CD14-positive monocyte (primary cell): ENCODE measurements at regions not wholly inside any gene's neighbourhood (a gene's known extent, or its start where the extent isn't known, plus 50 kb on each side); places are given as distances from the start of the nearest gene placed in this dataset.

Experiments
- DNase-seq, 3 donors: peaks; one replicate each; pipeline ENCODE4 v3.0.0-alpha.2; 2011 to 2022
- H2AFZ ChIP-seq: 2 replicates; pipeline ENCODE4 v1.6.0; 2012; ENCODE audit warnings: mild to moderate bottlenecking, low read depth, low read length, inconsistent platforms; ENCODE audit not compliant: insufficient read depth, poor library complexity, severe bottlenecking
- H3K27ac ChIP-seq, 2 donors: 1 replicate in 1 of 2; 2 replicates in 1 of 2; pipeline ENCODE4 v1.5.1; 2012 to 2013; ENCODE audit warnings: low read length in 2 of 2, control low read depth in 1 of 2, inconsistent platforms in 1 of 2, low read depth in 1 of 2, mild to moderate bottlenecking in 1 of 2
- H3K27me3 ChIP-seq, 2 donors: one replicate each; pipeline versions ENCODE4 v1.6.0 to v1.6.1; 2011 to 2013; ENCODE audit warnings: low read length in 2 of 2; ENCODE audit not compliant: control insufficient read depth in 2 of 2, insufficient read depth in 2 of 2
- H3K36me3 ChIP-seq, 2 donors: replicated peaks in 1 of 2; 1 replicate in 1 of 2; 2 replicates in 1 of 2; pipeline versions ENCODE4 v1.5.1 to v1.6.1; 2012 to 2013; ENCODE audit warnings: low read length in 2 of 2, control low read depth in 1 of 2, inconsistent platforms in 1 of 2, mild to moderate bottlenecking in 1 of 2; ENCODE audit not compliant: insufficient read depth in 2 of 2, control insufficient read depth in 1 of 2
- H3K4me1 ChIP-seq, 2 donors: 1 replicate in 1 of 2; 2 replicates in 1 of 2; pipeline versions ENCODE4 v1.5.1 to v1.6.1; 2012 to 2013; ENCODE audit warnings: low read length in 2 of 2, control low read depth in 1 of 2, inconsistent platforms in 1 of 2, mild to moderate bottlenecking in 1 of 2, moderate library complexity in 1 of 2; ENCODE audit not compliant: insufficient read depth in 2 of 2, control insufficient read depth in 1 of 2
- H3K4me2 ChIP-seq: replicated peaks from 2 replicates; pipeline ENCODE3; 2012; ENCODE audit warnings: low read length, moderate library complexity, mild to moderate bottlenecking; ENCODE audit not compliant: poor library complexity, severe bottlenecking; ENCODE audit errors: extremely low read depth
- H3K4me3 ChIP-seq, 3 experiments: fragments of 200-600 bp in 1 of 3; sonication (generic) in 1 of 3; replicated peaks in 1 of 3; 1 replicate in 2 of 3; 2 replicates in 1 of 3; pipeline ENCODE4 v1.5.1; 2011 to 2013; ENCODE audit warnings: low read length in 3 of 3, mild to moderate bottlenecking in 3 of 3, control low read depth in 2 of 3, low read depth in 2 of 3, inconsistent platforms in 1 of 3, moderate library complexity in 1 of 3
- H3K79me2 ChIP-seq: 2 replicates; pipeline ENCODE4 v1.6.0; 2012; ENCODE audit warnings: mild to moderate bottlenecking, control low read depth, inconsistent platforms, low read length, moderate library complexity; ENCODE audit not compliant: insufficient read depth
- H3K9ac ChIP-seq: 2 replicates; pipeline ENCODE4 v1.6.0; 2017; ENCODE audit warnings: low read length, mild to moderate bottlenecking; ENCODE audit not compliant: insufficient read depth, poor library complexity, severe bottlenecking
- H3K9me3 ChIP-seq, 2 donors: replicated peaks in 1 of 2; 1 replicate in 1 of 2; 2 replicates in 1 of 2; pipeline versions ENCODE4 v1.5.1 to v1.6.1; 2012 to 2013; ENCODE audit warnings: low read length in 2 of 2, control low read depth in 1 of 2; ENCODE audit not compliant: control insufficient read depth in 1 of 2, insufficient read depth in 1 of 2
- H4K20me1 ChIP-seq: 2 replicates; pipeline ENCODE4 v1.6.0; 2012; ENCODE audit warnings: mild to moderate bottlenecking, low read length, control low read depth, moderate library complexity; ENCODE audit not compliant: insufficient read depth
- H3K27ac Mint-ChIP-seq, 7 donors: one replicate each; pipeline ENCODE4 v1.8.0; 2020; ENCODE audit warnings: mild to moderate bottlenecking in 7 of 7, mixed read lengths in 7 of 7, moderate library complexity in 6 of 7, inconsistent platforms in 2 of 7
- H3K27me3 Mint-ChIP-seq, 3 donors: one replicate each; pipeline ENCODE4 v1.8.0; 2021 to 2022; ENCODE audit warnings: low read depth in 3 of 3, mild to moderate bottlenecking in 3 of 3, mixed read lengths in 3 of 3, moderate library complexity in 3 of 3, inconsistent platforms in 1 of 3
- H3K36me3 Mint-ChIP-seq, 2 donors: one replicate each; pipeline ENCODE4 v1.8.0; 2020; ENCODE audit warnings: mixed read lengths in 2 of 2, inconsistent platforms in 1 of 2, mild to moderate bottlenecking in 1 of 2
- H3K4me1 Mint-ChIP-seq: one replicate; pipeline ENCODE4 v1.8.0; 2020; ENCODE audit warnings: mild to moderate bottlenecking, mixed read lengths
- H3K4me3 Mint-ChIP-seq, 2 donors: one replicate each; pipeline ENCODE4 v1.8.0; 2020; ENCODE audit warnings: mild to moderate bottlenecking in 2 of 2, mixed read lengths in 2 of 2, moderate library complexity in 1 of 2
- H3K9me3 Mint-ChIP-seq, 7 donors: one replicate each; pipeline ENCODE4 v1.8.0; 2020 to 2022; ENCODE audit warnings: mixed read lengths in 7 of 7, mild to moderate bottlenecking in 6 of 7, moderate library complexity in 6 of 7, inconsistent platforms in 2 of 7
- CTCF ChIP-seq: fragments of 200-600 bp; IDR thresholded peaks from one replicate; pipeline ENCODE4 v1.8.0; 2022; ENCODE audit warnings: antibody characterized with exemption, mild to moderate bottlenecking
- WGBS: methylation state at CpG from one replicate; pipeline ENCODE4 v1.1.5; 2013; ENCODE audit warnings: missing lambda C conversion rate; ENCODE audit not compliant: insufficient coverage; 5-methylcytosine and 5-hydroxymethylcytosine counted together
- intact Hi-C, 2 donors: fragments of 100-400 bp; cut with micrococcal nuclease; formaldehyde crosslinking; loops; one replicate each; pipeline versions ENCODE4 v1.15.0 to v1.15.1; 2023

- no peak for DNase-seq
- no peak overlapping the region for H3K4me3 Mint-ChIP-seq
- Histone ChIP-seq H3K79me2 (no peaks in the 10 kb centered on the region), H3K27me3 (no peaks in the 10 kb centered on the region), H3K9ac (no peak overlapping the region), H3K27ac (no peak overlapping the region), H3K36me3 (no peaks in the 10 kb centered on the region), H3K9me3 (no peaks in the 10 kb centered on the region), H2AFZ (no peak overlapping the region), H4K20me1 (no peaks in the 10 kb centered on the region), H3K4me3 (no peak overlapping the region), H3K4me2 (no peak overlapping the region), H3K4me1 (no peaks in the 10 kb centered on the region)
- no CpG with 5 or more reads among the region's 4 CpGs for WGBS
- no peak overlapping the region for H3K27ac Mint-ChIP-seq
- no peaks in the 10 kb centered on the region for H3K36me3 Mint-ChIP-seq
- H3K27me3 Mint-ChIP-seq, result peaks cover 0 to 3% (median 1%) of the 10 kb centered on the region in 3 donors
- TF ChIP-seq CTCF, result no peak
- intact Hi-C loops, result no loop called here
- H3K4me1 Mint-ChIP-seq, result no peaks in the 10 kb centered on the region
- peaks cover 2 to 15% (median 7%) of the 10 kb centered on the region in 7 donors for H3K9me3 Mint-ChIP-seq
Measured at GRCh38 chr2:175755656-175756386, 246.2 kb downstream of the LNPK start.

DNA sequence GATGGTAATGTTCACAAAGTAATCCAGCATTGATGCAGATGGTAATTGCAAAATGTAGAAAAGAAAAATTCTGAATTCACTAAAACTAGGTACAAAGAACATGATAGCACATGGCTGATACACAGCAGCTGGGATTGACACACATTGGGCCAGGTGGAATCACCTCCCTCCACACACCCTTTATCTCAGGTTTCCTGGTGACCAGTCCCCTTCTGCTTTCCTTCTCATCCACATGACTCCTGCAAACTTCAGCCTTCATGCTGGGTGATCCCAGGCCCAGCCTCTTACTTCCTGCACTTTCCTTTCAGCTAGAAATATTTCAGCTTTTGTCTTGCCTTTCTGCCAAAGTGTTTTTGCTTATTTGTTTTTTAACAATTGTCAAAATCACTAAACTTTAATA lies 246.9 kb downstream of the LNPK start:
- H3K27me3 ChIP-seq, result no peaks in the 10 kb centered on the region
- intact Hi-C loops, result no loop called here
- Mint-ChIP-seq H3K4me1 (no peaks in the 10 kb centered on the region), H3K27me3 (peaks cover under 1 to 3% (median 1%) of the 10 kb centered on the region in 3 donors), H3K36me3 (no peaks in the 10 kb centered on the region), H3K27ac (no peak overlapping the region), H3K9me3 (peaks cover 2 to 17% (median 8%) of the 10 kb centered on the region in 7 donors), H3K4me3 (no peak overlapping the region)
- H4K20me1 ChIP-seq, result no peaks in the 10 kb centered on the region
- DNase-seq, result no peak
- no peak for TF ChIP-seq CTCF
- H3K9me3 ChIP-seq, result no peaks in the 10 kb centered on the region
- no peaks in the 10 kb centered on the region for H3K4me1 ChIP-seq
- no peak overlapping the region for H3K4me3 ChIP-seq
- H3K27ac ChIP-seq, result no peak overlapping the region
- H2AFZ ChIP-seq, result no peak overlapping the region
- H3K79me2 ChIP-seq, result no peaks in the 10 kb centered on the region
- no peak overlapping the region for H3K9ac ChIP-seq
- no peaks in the 10 kb centered on the region for H3K36me3 ChIP-seq
- no peak overlapping the region for H3K4me2 ChIP-seq
